Fibroblast of lung (primary cell): ENCODE measurements at regions not wholly inside any gene's neighbourhood (a gene's known extent, or its start where the extent isn't known, plus 50 kb on each side); places are given as distances from the start of the nearest gene placed in this dataset.

Source experiments
- CTCF ChIP-seq, 2 donors: IDR thresholded peaks in 1 of 2; conservative IDR thresholded peaks in 1 of 2; 1 replicate in 1 of 2; 2 replicates in 1 of 2; pipeline ENCODE4 v1.5.1; 2011 to 2012; ENCODE audit warnings: low read length in 2 of 2, control low read depth in 1 of 2, inconsistent platforms in 1 of 2, low read depth in 1 of 2, mild to moderate bottlenecking in 1 of 2
- EZH2 ChIP-seq: IDR thresholded peaks from 2 replicates; pipeline ENCODE4 v1.5.1; 2012; ENCODE audit warnings: low read length, control low read depth, mild to moderate bottlenecking; ENCODE audit errors: missing control alignments

- TF ChIP-seq CTCF (conservative IDR thresholded peaks at IDR 0.05 in 1 of 2, IDR thresholded peaks at IDR 0.05 in 1 of 2; ENCODE audit: low read depth in 1 of 2, low read length in 2 of 2) (no peak), EZH2 (no peak)
Observed at GRCh38 chrX:63430026-63430425, 78.9 kb upstream of the SPIN4 start.
